NT2/D1 (cell line): ENCODE measurements at regions not wholly inside any gene's neighbourhood (a gene's known extent, or its start where the extent isn't known, plus 50 kb on each side); places are given as distances from the start of the nearest gene placed in this dataset.

Experiments
- SUZ12 ChIP-seq: IDR thresholded peaks from 2 replicates; pipeline ENCODE4 v1.6.1; 2011; ENCODE audit not compliant: insufficient read length, insufficient read depth; ENCODE audit errors: extremely low read depth
- YY1 ChIP-seq: IDR thresholded peaks from 2 replicates; pipeline ENCODE4 v1.6.1; 2011; ENCODE audit not compliant: insufficient read length, insufficient read depth
- ZNF274 ChIP-seq: IDR thresholded peaks from 2 replicates; pipeline ENCODE4 v1.6.1; 2011; ENCODE audit warnings: mild to moderate bottlenecking, low read depth, low read length

DNA sequence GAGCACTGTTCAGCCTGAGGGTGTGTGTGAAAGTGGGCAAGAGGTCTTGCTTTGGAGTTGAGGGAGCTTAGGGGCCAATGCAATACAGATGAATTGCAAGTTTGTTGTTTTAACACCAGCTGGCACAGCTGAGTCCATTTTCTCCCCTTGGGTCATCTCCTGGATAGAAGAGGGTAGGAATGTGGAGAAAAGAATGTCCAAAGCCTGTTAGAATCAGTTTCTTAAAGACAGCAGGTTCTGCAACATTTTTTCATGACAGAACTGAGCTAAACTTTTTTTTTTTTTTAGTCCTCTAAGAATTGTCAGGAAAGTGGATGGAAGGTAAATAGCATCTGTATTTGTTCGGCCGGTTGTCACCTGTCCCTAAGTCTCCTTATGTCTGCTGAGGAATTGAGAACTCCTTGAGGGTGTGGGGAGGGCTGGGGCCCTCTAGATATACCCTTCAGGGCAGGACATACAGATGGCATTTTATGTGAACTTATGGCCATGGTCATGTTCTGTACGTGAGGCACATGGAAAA lies 211.1 kb upstream of the CADM1 start:
- TF ChIP-seq SUZ12 (no peak), YY1 (no peak), ZNF274 (no peak)
